T-cell (primary cell): ENCODE measurements at regions not wholly inside any gene's neighbourhood (a gene's known extent, or its start where the extent isn't known, plus 50 kb on each side); places are given as distances from the start of the nearest gene placed in this dataset.

Source experiments
- ATAC-seq, 4 experiments: fragments of 200-7000 bp in 3 of 4; fragments of 150-1000 bp in 1 of 4; cut with Tn5 transposase; replicated peaks in 1 of 4; 1 replicate in 3 of 4; 2 replicates in 1 of 4; pipeline ENCODE4 v1.10.0; 2021; ENCODE audit warnings: moderate library complexity in 3 of 4, mild to moderate bottlenecking in 2 of 4, moderate number of reproducible peaks in 1 of 4
- CTCF ChIA-PET, 2 donors: fragments of 300-600 bp; sonication (Branson Sonifier 250); formaldehyde crosslinking; loops; one replicate each; lab custom pipeline; 2022; ENCODE audit warnings: antibody characterized with exemption in 2 of 2; lab: Charles Lee
- POLR2A ChIA-PET, 2 donors: fragments of 300-600 bp; sonication (Branson Sonifier 250); formaldehyde crosslinking; loops; one replicate each; lab custom pipeline; 2022; ENCODE audit warnings: antibody characterized with exemption in 2 of 2; lab: Charles Lee
- DNase-seq, 35 experiments: peaks; one replicate each; pipeline versions ENCODE4 v3.0.0 to v3.0.0-alpha.2; 2013 to 2023
- H3K27ac ChIP-seq: one replicate; pipeline ENCODE4 v1.5.1; 2013; ENCODE audit warnings: low read length
- H3K27me3 ChIP-seq, 2 experiments: replicated peaks in 1 of 2; 1 replicate in 1 of 2; 2 replicates in 1 of 2; pipeline versions ENCODE4 v1.6.1 to v1.7.0; 2013; ENCODE audit warnings: low read length in 1 of 2, mixed read lengths in 1 of 2; ENCODE audit not compliant: control insufficient read depth in 2 of 2, insufficient read depth in 2 of 2; ENCODE audit errors: extremely low read depth in 1 of 2
- H3K36me3 ChIP-seq, 2 donors: 1 replicate in 1 of 2; 2 replicates in 1 of 2; pipeline versions ENCODE4 v1.6.1 to v1.7.0; 2013; ENCODE audit warnings: low read length in 1 of 2; ENCODE audit not compliant: control insufficient read depth in 2 of 2, insufficient read depth in 1 of 2; ENCODE audit errors: extremely low read depth in 1 of 2
- H3K4me1 ChIP-seq, 2 experiments: 1 replicate in 1 of 2; 2 replicates in 1 of 2; pipeline versions ENCODE4 v1.6.1 to v1.7.0; 2013; ENCODE audit warnings: low read length in 2 of 2, mixed read lengths in 1 of 2; ENCODE audit not compliant: insufficient read depth in 2 of 2, control insufficient read depth in 1 of 2; ENCODE audit errors: extremely low read depth in 1 of 2
- H3K4me3 ChIP-seq, 2 donors: 1 replicate in 1 of 2; 2 replicates in 1 of 2; pipeline versions ENCODE4 v1.5.1 to v1.7.0; 2013; ENCODE audit warnings: mild to moderate bottlenecking in 2 of 2, low read length in 1 of 2, moderate library complexity in 1 of 2; ENCODE audit not compliant: control insufficient read depth in 1 of 2; ENCODE audit errors: extremely low read depth in 1 of 2
- H3K9me3 ChIP-seq: 2 replicates; pipeline ENCODE4 v1.7.0; 2013
- H3K27ac Mint-ChIP-seq, 2 donors: one replicate each; pipeline ENCODE4 v1.8.0; 2020 to 2021; ENCODE audit warnings: mild to moderate bottlenecking in 2 of 2, mixed read lengths in 2 of 2
- H3K27me3 Mint-ChIP-seq, 2 donors: one replicate each; pipeline ENCODE4 v1.8.0; 2021 to 2022; ENCODE audit warnings: mixed read lengths in 2 of 2
- H3K36me3 Mint-ChIP-seq: one replicate; pipeline ENCODE4 v1.8.0; 2021; ENCODE audit warnings: mixed read lengths
- H3K4me1 Mint-ChIP-seq, 3 donors: one replicate each; pipeline ENCODE4 v1.8.0; 2020 to 2022; ENCODE audit warnings: mixed read lengths in 3 of 3, mild to moderate bottlenecking in 1 of 3
- H3K4me3 Mint-ChIP-seq, 3 donors: one replicate each; pipeline ENCODE4 v1.8.0; 2020 to 2022; ENCODE audit warnings: mild to moderate bottlenecking in 3 of 3, mixed read lengths in 3 of 3, moderate library complexity in 3 of 3
- H3K9me3 Mint-ChIP-seq, 3 donors: one replicate each; pipeline ENCODE4 v1.8.0; 2020 to 2022; ENCODE audit warnings: mixed read lengths in 3 of 3
- WGBS: methylation state at CpG from one replicate; pipeline ENCODE4 v1.1.5; 2013; ENCODE audit warnings: missing lambda C conversion rate; ENCODE audit not compliant: insufficient coverage; 5-methylcytosine and 5-hydroxymethylcytosine counted together

DNA sequence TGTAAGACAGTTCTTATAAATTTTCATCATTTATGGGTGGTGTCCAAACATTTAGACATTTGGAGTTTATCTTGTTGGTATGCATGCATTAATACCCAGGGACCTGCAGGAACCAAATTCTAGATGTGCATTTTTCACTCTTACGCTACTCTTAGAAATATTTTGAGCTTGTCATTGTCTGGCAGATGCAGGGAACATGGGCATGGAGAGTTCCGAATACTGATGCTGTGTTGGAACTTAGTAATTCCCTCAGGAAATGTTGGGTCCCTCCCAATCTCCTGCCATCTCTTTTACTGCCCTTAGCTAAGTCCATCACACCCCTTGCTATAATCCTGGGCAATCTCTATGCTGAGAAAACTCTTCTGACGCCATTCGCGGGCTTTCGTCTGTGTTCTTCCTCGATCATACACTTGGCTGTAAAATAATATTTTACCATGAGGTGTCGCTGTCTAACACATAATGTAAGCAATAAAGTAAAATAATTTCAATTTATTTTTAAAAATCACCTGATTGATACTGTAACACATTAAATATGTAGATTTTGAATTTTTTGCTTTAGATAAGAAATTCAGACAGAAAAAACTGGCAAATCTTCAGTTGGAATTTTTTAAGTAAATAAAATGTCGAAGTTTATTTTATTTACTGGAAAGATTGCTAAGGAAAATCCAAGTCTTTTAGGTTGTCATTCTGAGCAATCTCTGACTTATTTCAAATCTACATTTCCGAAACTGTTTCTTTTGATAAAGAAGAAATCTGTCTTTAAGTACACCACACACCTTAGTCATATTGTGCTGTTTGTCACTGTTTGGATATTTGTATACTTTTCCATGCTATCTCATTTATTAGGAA, 304.1 kb upstream of the SSTR1 start:
- H3K4me1 Mint-ChIP-seq = peaks cover 0 to 2% (median 0%) of the 10 kb centered on the region in 3 donors
- Histone ChIP-seq H3K4me3 (no peak overlapping the region), H3K27ac (no peak overlapping the region), H3K27me3 (peaks cover 0 to 10% of the 10 kb centered on the region in 2 experiments), H3K9me3 (no peaks in the 10 kb centered on the region), H3K36me3 (no peaks in the 10 kb centered on the region), H3K4me1 (no peaks in the 10 kb centered on the region)
- WGBS = no CpG with 5 or more reads among the region's 10 CpGs
- POLR2A ChIA-PET = no interaction called here
- DNase-seq (peak in 7 of 35 experiments; percentile 1 to 61 (median 2)), ATAC-seq (peak in 1 of 4 experiments; percentile 40)
- no peak overlapping the region for H3K27ac Mint-ChIP-seq
- no peak overlapping the region for H3K4me3 Mint-ChIP-seq
- no peaks in the 10 kb centered on the region for H3K36me3 Mint-ChIP-seq
- H3K9me3 Mint-ChIP-seq = no peaks in the 10 kb centered on the region
- peaks cover 3 to 20% of the 10 kb centered on the region in 2 donors for H3K27me3 Mint-ChIP-seq
- CTCF ChIA-PET = interaction anchor here (0.6 to 3.0 kb wide), 16 partner anchors 9 to 1112 kb away, joined by 3 to 26 read pairs (median 4); partner anchors contain the start of gene SSTR1 (in 1 of the 2)

- no peaks in the 10 kb centered on the region for H3K9me3 ChIP-seq
- ChIA-PET POLR2A (interaction anchor here in 1 of 2 donors (0.6 kb wide), 1 partner anchor 27 kb away, joined by 3 read pairs; no protein-coding TSS in a partner anchor), CTCF (no interaction called here)
- H3K4me1 Mint-ChIP-seq = no peaks in the 10 kb centered on the region
- H3K27ac Mint-ChIP-seq = no peak overlapping the region
- H3K4me3 Mint-ChIP-seq = no peak overlapping the region
- no peak overlapping the region for H3K27ac ChIP-seq
- H3K27me3 Mint-ChIP-seq = no peaks in the 10 kb centered on the region
- no peaks in the 10 kb centered on the region for H3K36me3 ChIP-seq
- no CpG with 5 or more reads among the region's 2 CpGs for WGBS
- H3K9me3 Mint-ChIP-seq = no peaks in the 10 kb centered on the region
- no peaks in the 10 kb centered on the region for H3K4me1 ChIP-seq
- no peaks in the 10 kb centered on the region for H3K36me3 Mint-ChIP-seq
- no peaks in the 10 kb centered on the region for H3K27me3 ChIP-seq
- no peak for DNase-seq
- H3K4me3 ChIP-seq = no peak overlapping the region
- ATAC-seq = no peak
Measured at GRCh38 chr14:37924622-37925021, 283.1 kb upstream of the SSTR1 start.

- no peak overlapping the region for H3K4me3 Mint-ChIP-seq
- Histone ChIP-seq H3K9me3 (no peaks in the 10 kb centered on the region), H3K36me3 (no peaks in the 10 kb centered on the region), H3K27me3 (no peaks in the 10 kb centered on the region), H3K4me1 (no peaks in the 10 kb centered on the region), H3K4me3 (no peak overlapping the region), H3K27ac (no peak overlapping the region)
- DNase-seq (no peak), ATAC-seq (no peak)
- CTCF ChIA-PET = no interaction called here
- no CpG with 5 or more reads among the region's 6 CpGs for WGBS
- H3K4me1 Mint-ChIP-seq = no peaks in the 10 kb centered on the region
- peaks cover 2 to 3% of the 10 kb centered on the region in 2 donors for H3K27me3 Mint-ChIP-seq
- H3K27ac Mint-ChIP-seq = no peak overlapping the region
- H3K9me3 Mint-ChIP-seq = peaks cover 0 to 3% (median 0%) of the 10 kb centered on the region in 3 donors
- no peaks in the 10 kb centered on the region for H3K36me3 Mint-ChIP-seq
- POLR2A ChIA-PET = no interaction called here
Measured at GRCh38 chr14:37932008-37932407, 275.7 kb upstream of the SSTR1 start.

DNA sequence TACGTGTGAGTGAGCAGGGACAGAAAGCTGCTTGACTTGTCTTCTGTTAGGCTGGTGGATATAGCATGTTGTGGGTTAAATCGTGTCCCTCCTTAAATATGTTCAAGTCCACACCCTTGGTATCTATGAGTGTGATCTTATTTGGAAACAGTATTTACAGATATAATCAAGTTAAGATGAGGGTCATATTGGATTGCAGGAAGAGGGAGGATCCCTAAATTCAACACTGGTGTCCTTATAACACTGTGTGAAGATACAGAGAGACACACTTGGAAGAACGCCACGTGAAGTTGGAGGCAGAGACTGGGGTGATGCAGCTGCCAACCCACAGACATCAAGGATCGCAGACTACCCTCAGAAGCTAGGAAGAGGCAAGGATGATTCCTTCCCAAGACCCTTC, 275.2 kb upstream of the SSTR1 start:
- ChIA-PET POLR2A (no interaction called here), CTCF (no interaction called here)
- ATAC-seq (no peak), DNase-seq (no peak)
- no peak overlapping the region for H3K4me3 ChIP-seq
- Mint-ChIP-seq H3K27me3 (peaks cover 2 to 3% of the 10 kb centered on the region in 2 donors), H3K4me3 (no peak overlapping the region), H3K36me3 (no peaks in the 10 kb centered on the region), H3K9me3 (peaks cover 0 to 3% (median 0%) of the 10 kb centered on the region in 3 donors), H3K4me1 (no peaks in the 10 kb centered on the region), H3K27ac (no peak overlapping the region)
- no peak overlapping the region for H3K27ac ChIP-seq
- no peaks in the 10 kb centered on the region for H3K27me3 ChIP-seq
- H3K9me3 ChIP-seq = no peaks in the 10 kb centered on the region
- H3K36me3 ChIP-seq = no peaks in the 10 kb centered on the region
- 86% methylated on average over 1 of the region's 5 CpGs for WGBS
- no peaks in the 10 kb centered on the region for H3K4me1 ChIP-seq

GRCh38 chr14:37936971-37937370, 270.7 kb upstream of the SSTR1 start:
- no peak for DNase-seq
- H3K36me3 ChIP-seq = no peaks in the 10 kb centered on the region
- no peak overlapping the region for H3K27ac ChIP-seq
- no peaks in the 10 kb centered on the region for H3K27me3 ChIP-seq
- Mint-ChIP-seq H3K27ac (no peak overlapping the region), H3K9me3 (peaks cover 0 to 3% (median 2%) of the 10 kb centered on the region in 3 donors), H3K27me3 (peaks cover 2 to 3% of the 10 kb centered on the region in 2 donors), H3K36me3 (no peaks in the 10 kb centered on the region), H3K4me1 (no peaks in the 10 kb centered on the region), H3K4me3 (no peak overlapping the region)
- POLR2A ChIA-PET = no interaction called here
- no peak for ATAC-seq
- CTCF ChIA-PET = no interaction called here
- no peaks in the 10 kb centered on the region for H3K4me1 ChIP-seq
- H3K9me3 ChIP-seq = no peaks in the 10 kb centered on the region
- H3K4me3 ChIP-seq = no peak overlapping the region
- WGBS = 69% methylated on average over 2 of the region's 2 CpGs

DNA sequence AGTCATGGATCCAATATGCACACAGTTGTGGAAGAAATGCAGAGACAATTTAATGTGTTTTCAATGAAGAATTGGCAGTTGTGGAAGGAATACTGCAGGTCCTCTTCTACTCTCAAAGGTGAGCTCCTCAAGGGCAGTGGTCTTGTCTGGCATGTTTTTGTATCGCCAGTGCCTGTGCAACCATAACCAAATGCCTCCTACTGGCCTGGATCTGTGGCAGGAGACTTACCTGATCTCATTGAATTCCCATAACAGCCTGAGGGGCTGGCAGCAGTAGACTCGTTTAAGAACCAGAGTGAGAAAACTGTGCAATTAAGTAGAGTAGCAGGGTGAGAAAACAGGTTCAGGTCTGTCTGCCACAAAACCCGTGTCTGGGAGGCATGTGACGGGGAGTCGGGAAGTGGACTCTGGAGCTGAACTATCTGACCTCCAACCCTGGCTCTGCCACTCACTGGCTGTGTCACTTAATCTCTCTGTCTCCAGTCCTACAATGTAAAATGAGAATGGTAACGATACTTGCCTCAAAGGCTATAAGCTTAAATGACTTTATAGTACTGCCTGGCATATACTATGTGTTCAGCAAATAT, 268.2 kb upstream of the SSTR1 start:
- Histone ChIP-seq H3K4me1 (no peaks in the 10 kb centered on the region), H3K27me3 (no peaks in the 10 kb centered on the region), H3K27ac (no peak overlapping the region), H3K9me3 (no peaks in the 10 kb centered on the region), H3K36me3 (no peaks in the 10 kb centered on the region), H3K4me3 (no peak overlapping the region)
- no peak for DNase-seq
- Mint-ChIP-seq H3K27me3 (peaks cover 0 to 2% of the 10 kb centered on the region in 2 donors), H3K4me1 (no peaks in the 10 kb centered on the region), H3K36me3 (no peaks in the 10 kb centered on the region), H3K9me3 (peaks cover under 1 to 5% (median 5%) of the 10 kb centered on the region in 3 donors), H3K27ac (no peak overlapping the region), H3K4me3 (no peak overlapping the region)
- WGBS = no CpG with 5 or more reads among the region's 6 CpGs
- POLR2A ChIA-PET = no interaction called here
- no peak for ATAC-seq
- CTCF ChIA-PET = no interaction called here
